ENCODE measurements at regions not wholly inside any gene's neighbourhood (a gene's known extent, or its start where the extent isn't known, plus 50 kb on each side); places are given as distances from the start of the nearest gene placed in this dataset.

DNA sequence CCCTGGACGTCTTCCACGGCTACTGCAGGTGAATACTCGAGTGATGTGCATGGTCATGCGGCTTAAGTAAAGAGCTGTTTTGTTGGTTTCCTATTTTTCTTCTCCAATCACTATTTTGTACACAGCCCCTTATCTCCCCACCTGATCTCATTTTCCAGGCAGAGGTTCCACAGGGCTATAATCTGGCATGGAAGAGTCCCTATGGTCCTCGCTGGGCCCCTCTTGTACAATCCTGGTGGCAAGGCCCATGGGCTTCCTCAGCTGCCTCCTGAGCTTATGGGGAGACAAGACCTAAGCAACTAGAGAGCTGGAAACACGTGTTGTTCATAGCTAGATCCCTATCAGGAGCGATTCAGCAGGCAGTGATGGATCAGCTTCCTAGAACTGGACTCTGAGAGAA lies 181.3 kb upstream of the ADO start:
- TF ChIP-seq, protein P1, sequence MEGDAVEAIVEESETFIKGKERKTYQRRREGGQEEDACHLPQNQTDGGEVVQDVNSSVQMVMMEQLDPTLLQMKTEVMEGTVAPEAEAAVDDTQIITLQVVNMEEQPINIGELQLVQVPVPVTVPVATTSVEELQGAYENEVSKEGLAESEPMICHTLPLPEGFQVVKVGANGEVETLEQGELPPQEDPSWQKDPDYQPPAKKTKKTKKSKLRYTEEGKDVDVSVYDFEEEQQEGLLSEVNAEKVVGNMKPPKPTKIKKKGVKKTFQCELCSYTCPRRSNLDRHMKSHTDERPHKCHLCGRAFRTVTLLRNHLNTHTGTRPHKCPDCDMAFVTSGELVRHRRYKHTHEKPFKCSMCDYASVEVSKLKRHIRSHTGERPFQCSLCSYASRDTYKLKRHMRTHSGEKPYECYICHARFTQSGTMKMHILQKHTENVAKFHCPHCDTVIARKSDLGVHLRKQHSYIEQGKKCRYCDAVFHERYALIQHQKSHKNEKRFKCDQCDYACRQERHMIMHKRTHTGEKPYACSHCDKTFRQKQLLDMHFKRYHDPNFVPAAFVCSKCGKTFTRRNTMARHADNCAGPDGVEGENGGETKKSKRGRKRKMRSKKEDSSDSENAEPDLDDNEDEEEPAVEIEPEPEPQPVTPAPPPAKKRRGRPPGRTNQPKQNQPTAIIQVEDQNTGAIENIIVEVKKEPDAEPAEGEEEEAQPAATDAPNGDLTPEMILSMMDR (conservative IDR thresholded peaks at IDR 0.05 in 1 of 2, IDR thresholded peaks at IDR 0.05 in 1 of 2; ENCODE audit: extremely low read depth in 1 of 2, insufficient read depth in 1 of 2, low read depth in 1 of 2, low read length in 2 of 2), result no peak
- no peak for TF ChIP-seq EZH2 (IDR thresholded peaks at IDR 0.05; ENCODE audit: borderline replicate concordance, low read length)
